ENCODE measurements at regions not wholly inside any gene's neighbourhood (a gene's known extent, or its start where the extent isn't known, plus 50 kb on each side); places are given as distances from the start of the nearest gene placed in this dataset.

DNA sequence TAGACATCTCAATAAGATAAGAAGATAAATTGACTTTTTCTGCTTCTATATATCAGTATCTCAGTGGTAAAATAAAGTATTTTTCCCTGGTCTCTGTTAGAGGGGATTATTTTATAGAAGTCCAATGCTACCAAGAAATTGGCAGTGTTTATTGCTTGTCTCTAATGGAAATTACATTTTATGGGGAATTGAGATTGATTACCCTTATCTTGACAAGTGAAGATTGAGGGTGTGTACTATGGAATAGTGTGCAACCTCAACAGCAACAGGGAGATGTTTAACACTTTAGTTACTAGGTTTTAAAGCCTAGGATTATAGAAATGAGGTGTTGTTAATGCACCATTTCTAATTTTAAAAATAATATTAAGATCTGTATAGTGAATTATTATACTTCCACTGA lies 154.8 kb upstream of the ROBO1 start:
- no peaks in the 10 kb centered on the region for H3K9me3 Mint-ChIP-seq (ENCODE audit: unreplicated experiment)
- TF ChIP-seq CTCF (IDR thresholded peaks at IDR 0.05; ENCODE audit: unreplicated experiment): no peak
- H3K4me1 Mint-ChIP-seq (ENCODE audit: unreplicated experiment): no peaks in the 10 kb centered on the region
- no peak overlapping the region for H3K27ac Mint-ChIP-seq (ENCODE audit: unreplicated experiment)
- no peak for DNase-seq (ENCODE audit: low spot score)
- no peaks in the 10 kb centered on the region for H3K27me3 Mint-ChIP-seq (ENCODE audit: unreplicated experiment)
- no peaks in the 10 kb centered on the region for H3K36me3 Mint-ChIP-seq (ENCODE audit: low read depth, unreplicated experiment)
- H3K4me3 Mint-ChIP-seq (ENCODE audit: unreplicated experiment): no peak overlapping the region

DNA sequence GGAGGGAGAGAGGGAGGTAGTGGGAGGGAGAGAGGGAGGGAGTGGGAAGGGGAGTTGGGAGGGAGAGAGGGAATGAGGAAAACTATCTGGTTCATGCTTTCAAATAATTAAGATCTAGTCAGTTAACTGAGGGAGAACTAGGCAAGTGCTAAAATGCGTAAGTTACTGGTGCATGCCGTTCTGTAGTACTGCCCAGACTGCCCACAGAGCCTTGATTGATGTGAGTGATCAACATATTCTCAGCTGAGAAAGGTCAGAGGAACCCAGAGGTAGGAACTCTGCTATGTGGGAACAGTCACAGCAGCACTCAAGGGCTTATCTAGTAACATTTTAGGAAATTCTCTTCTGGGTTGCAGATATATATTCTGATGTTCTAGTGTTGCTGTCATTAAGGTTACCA lies 149.8 kb upstream of the ROBO1 start:
- Mint-ChIP-seq H3K4me3 (ENCODE audit: unreplicated experiment) (no peak overlapping the region), H3K4me1 (ENCODE audit: unreplicated experiment) (no peaks in the 10 kb centered on the region), H3K27ac (ENCODE audit: unreplicated experiment) (no peak overlapping the region), H3K36me3 (ENCODE audit: low read depth, unreplicated experiment) (no peaks in the 10 kb centered on the region), H3K27me3 (ENCODE audit: unreplicated experiment) (no peaks in the 10 kb centered on the region), H3K9me3 (ENCODE audit: unreplicated experiment) (no peaks in the 10 kb centered on the region)
- TF ChIP-seq CTCF (IDR thresholded peaks at IDR 0.05; ENCODE audit: unreplicated experiment): no peak
- no peak for DNase-seq (ENCODE audit: low spot score)

- Mint-ChIP-seq H3K4me3 (ENCODE audit: unreplicated experiment) (no peak overlapping the region), H3K36me3 (ENCODE audit: low read depth, unreplicated experiment) (no peaks in the 10 kb centered on the region), H3K4me1 (ENCODE audit: unreplicated experiment) (peaks cover 2% of the 10 kb centered on the region), H3K27me3 (ENCODE audit: unreplicated experiment) (no peaks in the 10 kb centered on the region), H3K9me3 (ENCODE audit: unreplicated experiment) (no peaks in the 10 kb centered on the region), H3K27ac (ENCODE audit: unreplicated experiment) (no peak overlapping the region)
- no peak for TF ChIP-seq CTCF (IDR thresholded peaks at IDR 0.05; ENCODE audit: unreplicated experiment)
- no peak for DNase-seq (ENCODE audit: low spot score)
These were observed 142.5 kb upstream of the ROBO1 start for GRCh38 chr3:79910337-79910736.

- peaks cover 2% of the 10 kb centered on the region for H3K27me3 Mint-ChIP-seq (ENCODE audit: unreplicated experiment)
- no peak overlapping the region for H3K27ac Mint-ChIP-seq (ENCODE audit: unreplicated experiment)
- no peak for TF ChIP-seq CTCF (IDR thresholded peaks at IDR 0.05; ENCODE audit: unreplicated experiment)
- no peak overlapping the region for H3K4me3 Mint-ChIP-seq (ENCODE audit: unreplicated experiment)
- H3K9me3 Mint-ChIP-seq (ENCODE audit: unreplicated experiment): no peaks in the 10 kb centered on the region
- H3K4me1 Mint-ChIP-seq (ENCODE audit: unreplicated experiment): peaks cover 2% of the 10 kb centered on the region
- H3K36me3 Mint-ChIP-seq (ENCODE audit: low read depth, unreplicated experiment): no peaks in the 10 kb centered on the region
- no peak for DNase-seq (ENCODE audit: low spot score)
These were observed 138.3 kb upstream of the ROBO1 start for GRCh38 chr3:79906106-79906505.

DNA sequence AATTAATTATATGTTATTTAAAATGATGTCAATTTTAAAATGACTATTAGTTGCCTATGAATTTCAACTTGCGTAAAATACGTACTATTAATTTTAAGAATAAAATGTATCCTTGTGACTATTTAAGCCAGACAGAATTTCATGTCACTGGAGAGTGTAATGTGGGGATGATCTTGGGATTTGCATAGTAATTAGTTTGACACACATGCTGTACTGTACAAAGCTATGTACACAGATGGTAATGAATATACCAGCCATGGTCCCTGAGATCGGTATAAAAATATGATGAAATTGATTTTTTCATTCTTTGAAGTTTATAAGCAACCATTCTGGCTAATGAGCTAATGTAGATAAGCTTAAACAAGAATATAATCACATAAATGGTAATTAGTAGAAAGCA lies 134.4 kb upstream of the ROBO1 start:
- no peak for DNase-seq (ENCODE audit: low spot score)
- TF ChIP-seq CTCF (IDR thresholded peaks at IDR 0.05; ENCODE audit: unreplicated experiment): no peak
- H3K4me3 Mint-ChIP-seq (ENCODE audit: unreplicated experiment): no peak overlapping the region
- no peaks in the 10 kb centered on the region for H3K4me1 Mint-ChIP-seq (ENCODE audit: unreplicated experiment)
- no peaks in the 10 kb centered on the region for H3K9me3 Mint-ChIP-seq (ENCODE audit: unreplicated experiment)
- no peaks in the 10 kb centered on the region for H3K36me3 Mint-ChIP-seq (ENCODE audit: low read depth, unreplicated experiment)
- peaks cover 2% of the 10 kb centered on the region for H3K27me3 Mint-ChIP-seq (ENCODE audit: unreplicated experiment)
- no peak overlapping the region for H3K27ac Mint-ChIP-seq (ENCODE audit: unreplicated experiment)

Data from endothelial cell (in vitro differentiated cells).